HEK293 (cell line): ENCODE measurements at regions not wholly inside any gene's neighbourhood (a gene's known extent, or its start where the extent isn't known, plus 50 kb on each side); places are given as distances from the start of the nearest gene placed in this dataset.

Experiments used
- CTCF ChIA-PET: fragments of 350-600 bp; formaldehyde crosslinking; extraction: SDS; loops from one replicate; lab custom pipeline; 2021; ENCODE audit warnings: antibody characterized with exemption; lab: Yijun Ruan, JAX
- POLR2A ChIA-PET: fragments of 300-600 bp; formaldehyde crosslinking; extraction: SDS; loops from one replicate; lab custom pipeline; 2020; ENCODE audit warnings: antibody characterized with exemption, inconsistent platforms; lab: Yijun Ruan, JAX
- H3K27ac ChIP-seq: fragments of 200-500 bp; sonication (Bioruptor generic); 2 replicates; pipeline ENCODE4 v1.5.1; 2014; ENCODE audit warnings: low read depth, low read length, control low read depth, inconsistent platforms; ENCODE audit errors: extremely low read depth
- H3K36me3 ChIP-seq, 2 experiments: fragments of 200-500 bp in 1 of 2; sonication (Bioruptor generic) in 1 of 2; 1 replicate in 1 of 2; 2 replicates in 1 of 2; pipeline ENCODE4 v1.5.1; 2014 to 2017; ENCODE audit warnings: inconsistent platforms in 2 of 2, low read length in 2 of 2; ENCODE audit not compliant: control insufficient read depth in 2 of 2, insufficient read depth in 1 of 2
- H3K4me1 ChIP-seq: fragments of 200-500 bp; sonication (Bioruptor generic); 2 replicates; pipeline ENCODE4 v1.5.1; 2014; ENCODE audit warnings: mild to moderate bottlenecking, low read length, inconsistent platforms; ENCODE audit not compliant: control insufficient read depth, insufficient read depth
- H3K4me3 ChIP-seq: 2 replicates; pipeline ENCODE4 v1.5.1; 2011; ENCODE audit warnings: low read depth, mild to moderate bottlenecking, control low read depth, low read length, moderate library complexity
- H3K9me3 ChIP-seq: fragments of 200-500 bp; sonication (Bioruptor generic); 2 replicates; pipeline ENCODE4 v1.5.1; 2014; ENCODE audit warnings: low read depth, low read length, inconsistent platforms; ENCODE audit not compliant: control insufficient read depth, insufficient read depth
- CTCF ChIP-seq: fragments of 450-650 bp; formaldehyde crosslinking; IDR thresholded peaks from 2 replicates; pipeline ENCODE4 v1.5.1; 2016; ENCODE audit warnings: missing biosample characterization, missing genetic modification characterization
- GLI2 ChIP-seq: fragments of 450-650 bp; formaldehyde crosslinking; IDR thresholded peaks from 2 replicates; pipeline ENCODE4; 2017; ENCODE audit warnings: missing biosample characterization, missing genetic modification characterization, low read depth, borderline replicate concordance
- KLF10 ChIP-seq: fragments of 450-650 bp; IDR thresholded peaks from 2 replicates; pipeline ENCODE4 v1.5.1; 2018; ENCODE audit warnings: missing biosample characterization, mild to moderate bottlenecking, missing genetic modification characterization
- OSR2 ChIP-seq: fragments of 450-650 bp; formaldehyde crosslinking; IDR thresholded peaks from 2 replicates; pipeline ENCODE4 v1.5.1; 2016; ENCODE audit warnings: missing biosample characterization, missing genetic modification characterization
- TRIM28 ChIP-seq: IDR thresholded peaks from 2 replicates; pipeline ENCODE4 v1.6.1; 2011; ENCODE audit warnings: low read length, control low read depth, borderline replicate concordance
- WT1 ChIP-seq: fragments of 450-650 bp; formaldehyde crosslinking; IDR thresholded peaks from 2 replicates; pipeline ENCODE4 v1.5.1; 2016; ENCODE audit warnings: missing biosample characterization, missing genetic modification characterization
- YY2 ChIP-seq: fragments of 450-650 bp; formaldehyde crosslinking; IDR thresholded peaks from 2 replicates; pipeline ENCODE4 v1.5.1; 2016; ENCODE audit warnings: missing biosample characterization, missing genetic modification characterization
- ZBTB10 ChIP-seq: fragments of 450-650 bp; formaldehyde crosslinking; IDR thresholded peaks from 2 replicates; pipeline ENCODE4 v1.5.1; 2016; ENCODE audit warnings: missing biosample characterization, missing genetic modification characterization
- ZEB2 ChIP-seq: fragments of 450-650 bp; formaldehyde crosslinking; IDR thresholded peaks from 2 replicates; pipeline ENCODE4 v1.5.1; 2016; ENCODE audit warnings: missing biosample characterization, missing genetic modification characterization
- ZFHX2 ChIP-seq: fragments of 450-650 bp; formaldehyde crosslinking; conservative IDR thresholded peaks from 2 replicates; pipeline ENCODE4 v1.5.1; 2016; ENCODE audit warnings: missing biosample characterization, missing genetic modification characterization
- ZNF112 ChIP-seq: fragments of 450-650 bp; formaldehyde crosslinking; IDR thresholded peaks from 2 replicates; pipeline ENCODE4 v1.5.0; 2017; ENCODE audit warnings: missing biosample characterization, missing genetic modification characterization
- ZNF16 ChIP-seq: fragments of 450-650 bp; formaldehyde crosslinking; IDR thresholded peaks from 2 replicates; pipeline ENCODE4 v1.5.1; 2016; ENCODE audit warnings: low read depth, missing biosample characterization, missing genetic modification characterization
- ZNF174 ChIP-seq: fragments of 450-650 bp; formaldehyde crosslinking; IDR thresholded peaks from 2 replicates; pipeline ENCODE4 v1.5.0; 2017; ENCODE audit warnings: missing biosample characterization, mild to moderate bottlenecking, missing genetic modification characterization
- ZNF214 ChIP-seq: fragments of 450-650 bp; formaldehyde crosslinking; IDR thresholded peaks from 2 replicates; pipeline ENCODE4 v1.5.1; 2017; ENCODE audit warnings: missing biosample characterization, mild to moderate bottlenecking, missing genetic modification characterization, borderline replicate concordance
- ZNF23 ChIP-seq: fragments of 450-650 bp; formaldehyde crosslinking; IDR thresholded peaks from 2 replicates; pipeline ENCODE4 v1.5.1; 2016; ENCODE audit warnings: missing biosample characterization, missing genetic modification characterization, borderline replicate concordance
- ZNF274 ChIP-seq, 2 experiments: fragments of 200-500 bp in 1 of 2; fragments of 450-650 bp in 1 of 2; sonication (Bioruptor generic) in 1 of 2; formaldehyde crosslinking in 1 of 2; IDR thresholded peaks; 2 replicates each; pipeline versions ENCODE4 v1.5.1 to v1.6.1; 2014 to 2016; ENCODE audit warnings: borderline replicate concordance in 1 of 2, inconsistent platforms in 1 of 2, low read length in 1 of 2, missing biosample characterization in 1 of 2, missing genetic modification characterization in 1 of 2
- ZNF280C ChIP-seq: fragments of 450-650 bp; formaldehyde crosslinking; IDR thresholded peaks from 2 replicates; pipeline ENCODE4 v1.5.1; 2016; ENCODE audit warnings: missing biosample characterization, missing genetic modification characterization
- ZNF354C ChIP-seq: fragments of 450-650 bp; formaldehyde crosslinking; IDR thresholded peaks from 2 replicates; pipeline ENCODE4 v1.5.1; 2016; ENCODE audit warnings: missing biosample characterization, missing genetic modification characterization, low read depth, borderline replicate concordance
- ZNF398 ChIP-seq: fragments of 450-650 bp; formaldehyde crosslinking; IDR thresholded peaks from 2 replicates; pipeline ENCODE4 v1.5.1; 2017; ENCODE audit warnings: missing biosample characterization, missing genetic modification characterization
- ZNF423 ChIP-seq: fragments of 450-650 bp; formaldehyde crosslinking; IDR thresholded peaks from 2 replicates; pipeline ENCODE4 v1.5.1; 2016; ENCODE audit warnings: missing biosample characterization, missing genetic modification characterization
- ZNF433 ChIP-seq: fragments of 450-650 bp; formaldehyde crosslinking; IDR thresholded peaks from 2 replicates; pipeline ENCODE4 v1.5.1; 2016; ENCODE audit warnings: missing biosample characterization, missing genetic modification characterization, low read depth
- ZNF549 ChIP-seq: fragments of 450-650 bp; IDR thresholded peaks from 2 replicates; pipeline ENCODE4 v1.5.1; 2018; ENCODE audit warnings: missing biosample characterization, missing genetic modification characterization, mild to moderate bottlenecking, inconsistent platforms, moderate library complexity
- ZNF555 ChIP-seq: fragments of 450-650 bp; formaldehyde crosslinking; conservative IDR thresholded peaks from 2 replicates; pipeline ENCODE4 v1.5.1; 2017; ENCODE audit warnings: missing biosample characterization, mild to moderate bottlenecking, missing genetic modification characterization, inconsistent platforms
- ZNF664 ChIP-seq: fragments of 450-650 bp; formaldehyde crosslinking; IDR thresholded peaks from 2 replicates; pipeline ENCODE4 v1.5.1; 2016; ENCODE audit warnings: missing biosample characterization, missing genetic modification characterization
- ZNF785 ChIP-seq: fragments of 450-650 bp; formaldehyde crosslinking; IDR thresholded peaks from 2 replicates; pipeline ENCODE4 v1.5.1; 2016; ENCODE audit warnings: missing biosample characterization, missing genetic modification characterization
- ZNF830 ChIP-seq: fragments of 450-650 bp; IDR thresholded peaks from 2 replicates; pipeline ENCODE4 v1.5.0; 2018; ENCODE audit warnings: missing biosample characterization, missing genetic modification characterization, low read depth, mild to moderate bottlenecking, moderate library complexity

GRCh38 chr6:141848029-141848890, 284.5 kb upstream of the GJE1 start:
- TF ChIP-seq ZNF274 (IDR thresholded peaks at IDR 0.05; ENCODE audit: low read length): no peak
- no peak for TF ChIP-seq ZNF274 (tag by site-specific recombination; IDR thresholded peaks at IDR 0.05; ENCODE audit: borderline replicate concordance)
- TF ChIP-seq CTCF (tag by site-specific recombination): no peak
- no peak for TF ChIP-seq ZNF398 (tag by site-specific recombination)
- no peak for TF ChIP-seq ZNF555
- no peak for TF ChIP-seq GLI2 (tag by site-specific recombination)
- no peak for TF ChIP-seq ZNF549 (tag by site-specific recombination)
- no peak for TF ChIP-seq ZNF174 (tag by site-specific recombination)
- TF ChIP-seq ZNF830 (tag by site-specific recombination): no peak
- no peak for TF ChIP-seq ZFHX2 (tag by site-specific recombination)
- TF ChIP-seq TRIM28: no peak
- no peak for TF ChIP-seq ZNF214
- TF ChIP-seq ZNF354C: no peak
- no peak for TF ChIP-seq YY2 (tag by site-specific recombination)
- no peak for TF ChIP-seq WT1 (tag by site-specific recombination)
- TF ChIP-seq ZNF16 (tag by site-specific recombination): no peak
- TF ChIP-seq ZBTB10 (tag by site-specific recombination): no peak
- CTCF ChIA-PET: no interaction called here
- POLR2A ChIA-PET: no interaction called here

GRCh38 chr6:141846639-141847038, 286.1 kb upstream of the GJE1 start:
- ChIA-PET CTCF (interaction anchor here (0.7 kb wide), 1 partner anchor 82 kb away, joined by 3 read pairs; no protein-coding TSS in a partner anchor), POLR2A (no interaction called here)
- H3K9me3 ChIP-seq: no peaks in the 10 kb centered on the region
- H3K4me1 ChIP-seq: no peaks in the 10 kb centered on the region
- H3K4me3 ChIP-seq: no peak overlapping the region
- no peak overlapping the region for H3K27ac ChIP-seq
- H3K36me3 ChIP-seq: no peaks in the 10 kb centered on the region
- no peak for TF ChIP-seq ZNF280C (tag by site-specific recombination)
- no peak for TF ChIP-seq ZNF433 (tag by site-specific recombination)
- no peak for TF ChIP-seq OSR2 (tag by site-specific recombination)
- TF ChIP-seq ZEB2 (tag by site-specific recombination): no peak
- no peak for TF ChIP-seq ZNF664 (tag by site-specific recombination)
- no peak for TF ChIP-seq ZNF112 (tag by site-specific recombination)
- TF ChIP-seq ZNF785 (tag by site-specific recombination): no peak
- no peak for TF ChIP-seq ZNF555
- no peak for TF ChIP-seq ZNF423
- TF ChIP-seq KLF10 (tag by site-specific recombination): no peak
- no peak for TF ChIP-seq ZNF23 (tag by site-specific recombination)

More at GRCh38 chr6:141848029-141848890, 284.5 kb upstream of the GJE1 start:
- Histone ChIP-seq H3K4me1 (no peaks in the 10 kb centered on the region), H3K9me3 (no peaks in the 10 kb centered on the region), H3K36me3 (no peaks in the 10 kb centered on the region), H3K4me3 (no peak overlapping the region), H3K27ac (no peak overlapping the region)
